NB4 (cell line): ENCODE measurements at regions not wholly inside any gene's neighbourhood (a gene's known extent, or its start where the extent isn't known, plus 50 kb on each side); places are given as distances from the start of the nearest gene placed in this dataset.
"Not testable (repeated sequence)": the region's sequence is repeated elsewhere in the genome, so short reads cannot be mapped to it uniquely, and the experiment has no call there.

Source experiments
- POLR2A ChIP-seq: IDR thresholded peaks from 2 replicates; pipeline ENCODE4 v1.6.1; 2011; ENCODE audit warnings: mild to moderate bottlenecking; ENCODE audit not compliant: insufficient read length; ENCODE audit errors: extremely low read depth
- TF ChIP-seq, protein P1 (sequence below): IDR thresholded peaks from one replicate; pipeline ENCODE4 v1.5.1; 2012; ENCODE audit warnings: low read depth, low read length

DNA sequence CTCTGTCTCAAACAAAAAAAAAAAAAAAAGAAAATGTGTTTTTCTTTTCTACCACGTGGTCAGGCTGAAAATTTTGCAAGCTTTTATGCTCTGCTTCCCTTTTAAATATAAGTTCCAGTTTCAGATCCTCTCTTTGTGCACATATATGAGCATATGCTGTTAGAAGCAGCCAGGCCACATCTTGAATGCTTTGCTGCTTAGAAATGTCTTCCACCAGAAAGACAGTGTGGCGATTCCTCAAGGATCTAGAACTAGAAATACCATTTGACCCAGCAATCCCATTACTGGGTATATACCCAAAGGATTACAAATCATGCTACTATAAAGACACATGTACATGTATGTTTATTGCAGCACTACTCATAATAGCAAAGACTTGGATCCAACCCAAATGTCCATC, 119.0 kb downstream of the BMP4 start:
- TF ChIP-seq, protein P1, sequence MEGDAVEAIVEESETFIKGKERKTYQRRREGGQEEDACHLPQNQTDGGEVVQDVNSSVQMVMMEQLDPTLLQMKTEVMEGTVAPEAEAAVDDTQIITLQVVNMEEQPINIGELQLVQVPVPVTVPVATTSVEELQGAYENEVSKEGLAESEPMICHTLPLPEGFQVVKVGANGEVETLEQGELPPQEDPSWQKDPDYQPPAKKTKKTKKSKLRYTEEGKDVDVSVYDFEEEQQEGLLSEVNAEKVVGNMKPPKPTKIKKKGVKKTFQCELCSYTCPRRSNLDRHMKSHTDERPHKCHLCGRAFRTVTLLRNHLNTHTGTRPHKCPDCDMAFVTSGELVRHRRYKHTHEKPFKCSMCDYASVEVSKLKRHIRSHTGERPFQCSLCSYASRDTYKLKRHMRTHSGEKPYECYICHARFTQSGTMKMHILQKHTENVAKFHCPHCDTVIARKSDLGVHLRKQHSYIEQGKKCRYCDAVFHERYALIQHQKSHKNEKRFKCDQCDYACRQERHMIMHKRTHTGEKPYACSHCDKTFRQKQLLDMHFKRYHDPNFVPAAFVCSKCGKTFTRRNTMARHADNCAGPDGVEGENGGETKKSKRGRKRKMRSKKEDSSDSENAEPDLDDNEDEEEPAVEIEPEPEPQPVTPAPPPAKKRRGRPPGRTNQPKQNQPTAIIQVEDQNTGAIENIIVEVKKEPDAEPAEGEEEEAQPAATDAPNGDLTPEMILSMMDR: not testable (repeated sequence)
- TF ChIP-seq POLR2A: not testable (repeated sequence)
